ENCODE measurements at regions not wholly inside any gene's neighbourhood (a gene's known extent, or its start where the extent isn't known, plus 50 kb on each side); places are given as distances from the start of the nearest gene placed in this dataset.

DNA sequence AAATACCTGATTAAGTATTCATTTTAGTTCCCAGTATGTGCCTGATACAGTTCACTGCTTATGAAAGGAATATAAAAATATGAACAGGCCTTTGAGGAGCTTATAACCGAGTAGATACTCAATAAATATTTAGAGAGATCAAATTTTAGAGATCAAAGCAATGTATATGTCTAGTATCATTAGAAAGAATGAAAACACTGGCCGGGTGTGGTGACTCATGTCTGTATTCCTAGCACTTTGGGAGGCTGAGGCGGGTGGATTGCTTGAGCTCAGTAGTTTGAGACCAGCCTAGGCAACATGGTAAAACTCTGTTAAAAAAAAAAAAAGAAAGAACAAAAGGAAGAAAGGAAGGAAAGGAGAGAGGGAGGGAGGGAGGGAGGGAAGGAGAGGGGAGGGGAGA, 113.2 kb upstream of the EEA1 start:
- Histone ChIP-seq H3K4me1 (ENCODE audit: control insufficient read depth in 2 of 3, insufficient read depth in 2 of 3, low read depth in 1 of 3, low read length in 3 of 3) (no peaks in the 10 kb centered on the region), H3K9ac (ENCODE audit: low read length in 3 of 3) (no peak overlapping the region), H3K27me3 (ENCODE audit: control insufficient read depth, insufficient read depth, low read length) (no peaks in the 10 kb centered on the region), H3K27ac (ENCODE audit: low read depth in 2 of 2, low read length in 2 of 2) (no peak overlapping the region), H3K4me3 (ENCODE audit: low read length in 3 of 3) (no peak overlapping the region), H3K36me3 (ENCODE audit: control insufficient read depth in 2 of 3, insufficient read depth in 3 of 3, low read length in 3 of 3) (no peaks in the 10 kb centered on the region), H3K9me3 (ENCODE audit: control insufficient read depth in 2 of 3, insufficient read depth in 1 of 3, low read length in 3 of 3) (no peaks in the 10 kb centered on the region)
- FAIRE-seq (no peak), DNase-seq (no peak)
- intact Hi-C loops (cut with DNase I) = no loop called here
- TF ChIP-seq CTCF (IDR thresholded peaks at IDR 0.05; ENCODE audit: borderline replicate concordance, extremely low read depth, insufficient read depth) = no peak

- Histone ChIP-seq H3K4me1 (ENCODE audit: control insufficient read depth in 2 of 3, insufficient read depth in 2 of 3, low read depth in 1 of 3, low read length in 3 of 3) (no peaks in the 10 kb centered on the region), H3K9ac (ENCODE audit: low read length in 3 of 3) (no peak overlapping the region), H3K27me3 (ENCODE audit: control insufficient read depth, insufficient read depth, low read length) (no peaks in the 10 kb centered on the region), H3K27ac (ENCODE audit: low read depth in 2 of 2, low read length in 2 of 2) (no peak overlapping the region), H3K9me3 (ENCODE audit: control insufficient read depth in 2 of 3, insufficient read depth in 1 of 3, low read length in 3 of 3) (no peaks in the 10 kb centered on the region), H3K4me3 (ENCODE audit: low read length in 3 of 3) (no peak overlapping the region), H3K36me3 (ENCODE audit: control insufficient read depth in 2 of 3, insufficient read depth in 3 of 3, low read length in 3 of 3) (no peaks in the 10 kb centered on the region)
- DNase-seq (no peak), FAIRE-seq (no peak)
- no peak for TF ChIP-seq CTCF (IDR thresholded peaks at IDR 0.05; ENCODE audit: borderline replicate concordance, extremely low read depth, insufficient read depth)
- intact Hi-C loops (cut with DNase I) = no loop called here
These were observed 113.6 kb upstream of the EEA1 start for GRCh38 chr12:93042684-93043083.

DNA sequence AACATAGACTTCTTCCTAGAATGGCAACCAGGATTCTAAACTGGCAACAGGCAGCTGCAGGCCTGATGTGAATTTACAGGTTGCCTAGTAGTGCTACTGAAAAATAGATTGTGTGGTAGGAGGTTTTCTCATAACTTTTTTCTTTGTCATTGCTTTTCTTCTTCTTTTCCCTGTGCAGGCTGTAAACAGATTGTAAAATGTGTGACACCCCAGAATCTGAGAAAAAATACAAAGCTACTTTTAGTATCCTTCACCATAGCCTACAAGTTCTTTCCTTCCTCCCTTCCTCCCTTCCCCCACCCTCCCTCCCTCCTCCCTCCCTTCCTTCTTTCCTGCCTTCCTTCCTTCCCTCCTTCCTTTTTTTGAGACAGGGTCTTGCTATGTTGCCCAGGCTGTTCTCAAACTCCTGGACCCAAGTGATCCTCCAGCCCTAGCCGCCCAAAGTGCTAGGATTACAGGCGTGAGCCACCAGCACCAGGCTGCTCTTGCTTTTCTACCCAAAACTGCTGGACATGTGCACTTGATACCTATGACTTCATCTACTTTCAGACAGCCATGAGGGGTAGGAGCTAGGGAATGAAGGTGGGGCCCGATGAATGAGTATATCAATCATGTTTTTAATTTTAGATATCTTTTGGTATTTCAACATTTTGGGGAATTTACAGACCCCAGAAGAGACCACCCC, 114.2 kb upstream of the EEA1 start:
- H3K9me3 ChIP-seq (ENCODE audit: control insufficient read depth in 2 of 3, insufficient read depth in 1 of 3, low read length in 3 of 3) = no peaks in the 10 kb centered on the region
- no peak overlapping the region for H3K9ac ChIP-seq (ENCODE audit: low read length in 3 of 3)
- H3K4me1 ChIP-seq (ENCODE audit: control insufficient read depth in 2 of 3, insufficient read depth in 2 of 3, low read depth in 1 of 3, low read length in 3 of 3) = no peaks in the 10 kb centered on the region
- H3K27me3 ChIP-seq (ENCODE audit: control insufficient read depth, insufficient read depth, low read length) = no peaks in the 10 kb centered on the region
- no peak for TF ChIP-seq CTCF (IDR thresholded peaks at IDR 0.05; ENCODE audit: borderline replicate concordance, extremely low read depth, insufficient read depth)
- intact Hi-C loops (cut with DNase I) = no loop called here
- DNase-seq (no peak), FAIRE-seq (no peak)
- no peak overlapping the region for H3K27ac ChIP-seq (ENCODE audit: low read depth in 2 of 2, low read length in 2 of 2)
- H3K4me3 ChIP-seq (ENCODE audit: low read length in 3 of 3) = no peak overlapping the region
- no peaks in the 10 kb centered on the region for H3K36me3 ChIP-seq (ENCODE audit: control insufficient read depth in 2 of 3, insufficient read depth in 3 of 3, low read length in 3 of 3)

DNA sequence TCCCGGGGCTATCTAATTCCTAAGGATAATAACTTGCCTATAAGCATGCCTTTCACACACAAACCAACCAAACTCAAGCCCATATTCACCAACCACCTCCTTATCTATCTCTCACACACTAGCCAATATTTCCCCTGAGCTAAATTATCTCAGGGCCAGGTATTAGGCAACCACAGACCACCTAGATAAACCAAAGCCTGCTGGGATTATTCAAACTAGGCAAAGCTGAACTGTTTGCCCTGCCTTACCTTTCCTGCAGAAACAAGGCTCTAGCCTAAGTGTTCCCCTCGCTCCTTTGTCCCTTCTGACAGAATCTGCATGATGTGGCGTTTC, 114.7 kb upstream of the EEA1 start:
- no peak overlapping the region for H3K4me3 ChIP-seq (ENCODE audit: low read length in 3 of 3)
- no peaks in the 10 kb centered on the region for H3K36me3 ChIP-seq (ENCODE audit: control insufficient read depth in 2 of 3, insufficient read depth in 3 of 3, low read length in 3 of 3)
- no peak overlapping the region for H3K27ac ChIP-seq (ENCODE audit: low read depth in 2 of 2, low read length in 2 of 2)
- no peaks in the 10 kb centered on the region for H3K4me1 ChIP-seq (ENCODE audit: control insufficient read depth in 2 of 3, insufficient read depth in 2 of 3, low read depth in 1 of 3, low read length in 3 of 3)
- intact Hi-C loops (cut with DNase I) = no loop called here
- DNase-seq (no peak), FAIRE-seq (no peak)
- no peak overlapping the region for H3K9ac ChIP-seq (ENCODE audit: low read length in 3 of 3)
- no peaks in the 10 kb centered on the region for H3K27me3 ChIP-seq (ENCODE audit: control insufficient read depth, insufficient read depth, low read length)
- no peak for TF ChIP-seq CTCF (IDR thresholded peaks at IDR 0.05; ENCODE audit: borderline replicate concordance, extremely low read depth, insufficient read depth)
- no peaks in the 10 kb centered on the region for H3K9me3 ChIP-seq (ENCODE audit: control insufficient read depth in 2 of 3, insufficient read depth in 1 of 3, low read length in 3 of 3)

All from kidney (tissue), 13 donors.